Caco-2 (cell line): ENCODE measurements at regions not wholly inside any gene's neighbourhood (a gene's known extent, or its start where the extent isn't known, plus 50 kb on each side); places are given as distances from the start of the nearest gene placed in this dataset.

Experiments
- BruUV-seq: library from RNA; stranded (reverse); fragments of 400-500 nt; replicated peaks from 2 replicates; lab custom pipeline; 2021; lab: Mats Ljungman, UMichigan
- CTCF ChIA-PET: fragments of 300-600 bp; sonication (Branson Sonifier 250); formaldehyde crosslinking; loops from one replicate; lab custom pipeline; 2022; ENCODE audit warnings: antibody characterized with exemption; lab: Charles Lee
- POLR2A ChIA-PET: fragments of 300-600 bp; sonication (Branson Sonifier 250); formaldehyde crosslinking; loops from one replicate; lab custom pipeline; 2022; ENCODE audit warnings: antibody characterized with exemption; lab: Charles Lee
- DNase-seq, 2 experiments: peaks; one replicate each; pipeline versions ENCODE4 v3.0.0 to v3.0.0-alpha.2; 2020 to 2022
- H3K27me3 ChIP-seq: replicated peaks from 2 replicates; pipeline ENCODE4 v1.6.0; 2011; ENCODE audit warnings: low read length; ENCODE audit not compliant: control insufficient read depth, insufficient read depth
- H3K36me3 ChIP-seq: 2 replicates; pipeline ENCODE4 v1.5.1; 2011; ENCODE audit warnings: low read length; ENCODE audit not compliant: control insufficient read depth, insufficient read depth
- H3K4me1 ChIP-seq: fragments of 250-450 bp; sonication (Bioruptor Pico); 2 replicates; pipeline ENCODE4 v1.5.1; 2020; ENCODE audit warnings: mild to moderate bottlenecking
- H3K4me3 ChIP-seq: 2 replicates; pipeline ENCODE4 v1.5.1; 2011; ENCODE audit warnings: low read depth, mild to moderate bottlenecking, control low read depth, low read length
- H3K9me3 ChIP-seq: fragments of 250-450 bp; sonication (Bioruptor Pico); 2 replicates; pipeline ENCODE4 v1.5.1; 2020; ENCODE audit warnings: mild to moderate bottlenecking, moderate library complexity
- H3K27ac Mint-ChIP-seq: one replicate; pipeline ENCODE4 v1.8.0; 2022; ENCODE audit warnings: mixed read lengths; ENCODE audit not compliant: unreplicated experiment
- H3K27me3 Mint-ChIP-seq: one replicate; pipeline ENCODE4 v1.8.0; 2022; ENCODE audit warnings: mixed read lengths; ENCODE audit not compliant: insufficient read depth, unreplicated experiment
- H3K36me3 Mint-ChIP-seq: one replicate; pipeline ENCODE4 v1.8.0; 2022; ENCODE audit warnings: mild to moderate bottlenecking, mixed read lengths; ENCODE audit not compliant: insufficient read depth, unreplicated experiment
- H3K4me1 Mint-ChIP-seq: one replicate; pipeline ENCODE4 v1.8.0; 2022; ENCODE audit warnings: low read depth, mixed read lengths; ENCODE audit not compliant: unreplicated experiment
- H3K4me3 Mint-ChIP-seq: one replicate; pipeline ENCODE4 v1.8.0; 2022; ENCODE audit warnings: mild to moderate bottlenecking, moderate library complexity, mixed read lengths; ENCODE audit not compliant: unreplicated experiment
- H3K9me3 Mint-ChIP-seq: one replicate; pipeline ENCODE4 v1.8.0; 2022; ENCODE audit warnings: mixed read lengths; ENCODE audit not compliant: unreplicated experiment
- intact Hi-C: fragments of 100-400 bp; cut with micrococcal nuclease; formaldehyde crosslinking; loops from one replicate; pipeline ENCODE4 v1.10.0; 2022; ENCODE audit not compliant: unreplicated experiment
- TF ChIP-seq, protein P1 (sequence below), 2 experiments: fragments of 200-600 bp in 1 of 2; IDR thresholded peaks; 1 replicate in 1 of 2; 2 replicates in 1 of 2; pipeline versions ENCODE4 v1.5.1 to v1.8.0; 2011 to 2022; ENCODE audit warnings: antibody characterized with exemption in 1 of 2, control low read depth in 1 of 2, inconsistent platforms in 1 of 2, low read depth in 1 of 2, low read length in 1 of 2, mild to moderate bottlenecking in 1 of 2, moderate library complexity in 1 of 2; ENCODE audit not compliant: insufficient read depth in 1 of 2, severe bottlenecking in 1 of 2, unreplicated experiment in 1 of 2

DNA sequence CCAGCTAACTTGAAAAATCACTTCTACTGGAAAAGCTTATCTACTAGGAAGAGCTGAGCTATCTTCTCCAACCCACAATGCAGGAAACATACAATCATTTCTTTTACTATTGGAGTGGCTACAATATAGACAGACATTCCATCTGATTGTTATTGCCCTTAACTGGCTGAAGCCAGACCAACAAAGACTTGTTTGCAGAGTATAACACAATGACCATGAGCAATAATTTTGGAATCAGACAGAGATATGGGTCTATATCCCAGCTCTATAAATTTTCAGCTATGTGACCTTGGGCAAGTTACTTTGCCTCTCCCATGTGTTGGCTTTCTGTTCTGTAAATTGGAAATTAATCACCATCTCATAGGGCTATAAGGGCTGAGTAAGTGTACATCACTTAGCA, 244.7 kb upstream of the SLC30A5 start:
- no peaks in the 10 kb centered on the region for H3K4me1 ChIP-seq
- CTCF ChIA-PET: no interaction called here
- no peaks in the 10 kb centered on the region for H3K9me3 Mint-ChIP-seq
- TF ChIP-seq, protein P1, sequence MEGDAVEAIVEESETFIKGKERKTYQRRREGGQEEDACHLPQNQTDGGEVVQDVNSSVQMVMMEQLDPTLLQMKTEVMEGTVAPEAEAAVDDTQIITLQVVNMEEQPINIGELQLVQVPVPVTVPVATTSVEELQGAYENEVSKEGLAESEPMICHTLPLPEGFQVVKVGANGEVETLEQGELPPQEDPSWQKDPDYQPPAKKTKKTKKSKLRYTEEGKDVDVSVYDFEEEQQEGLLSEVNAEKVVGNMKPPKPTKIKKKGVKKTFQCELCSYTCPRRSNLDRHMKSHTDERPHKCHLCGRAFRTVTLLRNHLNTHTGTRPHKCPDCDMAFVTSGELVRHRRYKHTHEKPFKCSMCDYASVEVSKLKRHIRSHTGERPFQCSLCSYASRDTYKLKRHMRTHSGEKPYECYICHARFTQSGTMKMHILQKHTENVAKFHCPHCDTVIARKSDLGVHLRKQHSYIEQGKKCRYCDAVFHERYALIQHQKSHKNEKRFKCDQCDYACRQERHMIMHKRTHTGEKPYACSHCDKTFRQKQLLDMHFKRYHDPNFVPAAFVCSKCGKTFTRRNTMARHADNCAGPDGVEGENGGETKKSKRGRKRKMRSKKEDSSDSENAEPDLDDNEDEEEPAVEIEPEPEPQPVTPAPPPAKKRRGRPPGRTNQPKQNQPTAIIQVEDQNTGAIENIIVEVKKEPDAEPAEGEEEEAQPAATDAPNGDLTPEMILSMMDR (IDR thresholded peaks at IDR 0.05; ENCODE audit: insufficient read depth in 1 of 2, low read depth in 1 of 2, low read length in 1 of 2, severe bottlenecking in 1 of 2, unreplicated experiment in 1 of 2): no peak
- H3K27ac Mint-ChIP-seq: no peak overlapping the region
- no peak for DNase-seq
- no peaks in the 10 kb centered on the region for H3K27me3 ChIP-seq
- H3K27me3 Mint-ChIP-seq: peaks cover 11% of the 10 kb centered on the region
- no peak overlapping the region for H3K4me3 Mint-ChIP-seq
- no peaks in the 10 kb centered on the region for H3K36me3 Mint-ChIP-seq
- BruUV-seq: no TSS peak
- POLR2A ChIA-PET: no interaction called here
- H3K4me3 ChIP-seq: no peak overlapping the region
- no peaks in the 10 kb centered on the region for H3K9me3 ChIP-seq
- no peaks in the 10 kb centered on the region for H3K36me3 ChIP-seq
- intact Hi-C loops: no loop called here
- H3K4me1 Mint-ChIP-seq: no peaks in the 10 kb centered on the region

DNA sequence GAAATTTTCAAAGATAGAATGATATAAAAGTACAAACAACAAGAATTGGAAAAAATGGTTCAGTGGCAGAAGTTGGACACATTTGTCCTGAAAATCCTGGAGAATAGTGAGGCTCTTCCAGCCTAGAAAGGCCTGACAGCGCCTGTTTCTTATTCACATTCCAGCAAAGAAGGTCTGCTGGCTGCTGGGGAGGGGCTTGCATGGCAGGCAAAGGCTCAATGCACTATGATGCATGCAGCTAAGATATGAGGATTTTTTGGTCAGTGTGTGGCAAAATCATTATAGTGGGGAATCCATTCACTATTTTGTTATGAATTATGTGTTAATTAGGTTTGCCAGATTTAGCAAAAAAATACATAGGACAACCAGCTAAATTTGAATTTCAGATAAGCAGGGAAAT, 243.9 kb upstream of the SLC30A5 start:
- Mint-ChIP-seq H3K4me3 (no peak overlapping the region), H3K4me1 (no peaks in the 10 kb centered on the region), H3K27me3 (peaks cover 11% of the 10 kb centered on the region), H3K27ac (no peak overlapping the region), H3K36me3 (no peaks in the 10 kb centered on the region), H3K9me3 (no peaks in the 10 kb centered on the region)
- CTCF ChIA-PET: no interaction called here
- Histone ChIP-seq H3K27me3 (no peaks in the 10 kb centered on the region), H3K4me1 (no peaks in the 10 kb centered on the region), H3K36me3 (no peaks in the 10 kb centered on the region), H3K9me3 (no peaks in the 10 kb centered on the region), H3K4me3 (no peak overlapping the region)
- BruUV-seq: no TSS peak
- POLR2A ChIA-PET: no interaction called here
- intact Hi-C loops: no loop called here
- DNase-seq: no peak
- TF ChIP-seq, protein P1 (IDR thresholded peaks at IDR 0.05; ENCODE audit: insufficient read depth in 1 of 2, low read depth in 1 of 2, low read length in 1 of 2, severe bottlenecking in 1 of 2, unreplicated experiment in 1 of 2): no peak

DNA sequence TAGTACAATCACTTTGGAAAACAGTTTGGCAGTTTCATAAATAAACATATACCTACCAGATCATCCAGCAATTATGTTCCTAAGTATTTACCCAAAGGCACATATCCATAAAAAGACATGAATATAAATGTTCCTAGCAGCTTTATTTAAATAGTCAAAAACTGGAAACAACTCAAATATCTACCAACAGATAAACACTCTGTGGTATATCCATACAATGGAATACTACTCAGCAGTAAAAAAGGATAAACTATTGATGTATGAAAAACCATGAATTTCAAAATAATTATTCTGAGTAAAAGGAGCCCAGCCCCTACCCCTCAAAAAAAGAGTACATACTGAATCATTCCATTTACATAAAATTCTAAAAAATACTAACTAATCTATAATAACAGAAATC, 232.7 kb upstream of the SLC30A5 start:
- Histone ChIP-seq H3K4me1 (no peaks in the 10 kb centered on the region), H3K4me3 (no peak overlapping the region), H3K27me3 (no peaks in the 10 kb centered on the region; the same call in 1 of the 2 replicates), H3K36me3 (no peaks in the 10 kb centered on the region), H3K9me3 (peaks cover 4% of the 10 kb centered on the region; the same call in 1 of the 2 replicates)
- no peak overlapping the region for H3K4me3 Mint-ChIP-seq
- intact Hi-C loops: no loop called here
- CTCF ChIA-PET: no interaction called here
- POLR2A ChIA-PET: no interaction called here
- no peak for DNase-seq
- no peaks in the 10 kb centered on the region for H3K4me1 Mint-ChIP-seq
- H3K27me3 Mint-ChIP-seq: peaks cover 7% of the 10 kb centered on the region
- H3K27ac Mint-ChIP-seq: no peak overlapping the region
- H3K36me3 Mint-ChIP-seq: no peaks in the 10 kb centered on the region
- peaks cover 10% of the 10 kb centered on the region for H3K9me3 Mint-ChIP-seq
- no TSS peak for BruUV-seq
- TF ChIP-seq, protein P1 (IDR thresholded peaks at IDR 0.05; ENCODE audit: insufficient read depth in 1 of 2, low read depth in 1 of 2, low read length in 1 of 2, severe bottlenecking in 1 of 2, unreplicated experiment in 1 of 2): no peak
